DOHH2 (cell line): ENCODE measurements at regions not wholly inside any gene's neighbourhood (a gene's known extent, or its start where the extent isn't known, plus 50 kb on each side); places are given as distances from the start of the nearest gene placed in this dataset.

Experiments
- H3F3A ChIP-seq: fragments of 200-600 bp; sonication (generic), shearing (Covaris generic); 2 replicates; pipeline ENCODE4 v1.6.0; 2016; ENCODE audit warnings: antibody characterized with exemption, mild to moderate bottlenecking; ENCODE audit not compliant: control insufficient read depth, insufficient read depth
- H3K27ac ChIP-seq: fragments of 200-600 bp; sonication (generic); 2 replicates; pipeline ENCODE4 v1.5.1; 2014; ENCODE audit warnings: low read depth, mild to moderate bottlenecking, low read length, moderate library complexity
- H3K27me3 ChIP-seq: fragments of 200-600 bp; sonication (generic); 2 replicates; pipeline ENCODE4 v1.6.1; 2014; ENCODE audit warnings: mild to moderate bottlenecking, low read length, mixed read lengths; ENCODE audit not compliant: control insufficient read depth
- H3K36me3 ChIP-seq: fragments of 200-600 bp; sonication (generic); 2 replicates; pipeline ENCODE4 v1.6.1; 2014; ENCODE audit warnings: mild to moderate bottlenecking, low read length, moderate library complexity, mixed read lengths; ENCODE audit not compliant: control insufficient read depth
- H3K4me1 ChIP-seq: fragments of 200-600 bp; sonication (generic); 2 replicates; pipeline ENCODE4 v1.6.1; 2014; ENCODE audit warnings: mild to moderate bottlenecking, low read length, mixed read lengths; ENCODE audit not compliant: control insufficient read depth
- H3K4me2 ChIP-seq: fragments of 200-600 bp; sonication (generic); 2 replicates; pipeline ENCODE4 v1.6.0; 2014; ENCODE audit warnings: mild to moderate bottlenecking, low read length, moderate library complexity
- H3K4me3 ChIP-seq: fragments of 200-600 bp; sonication (generic); 2 replicates; pipeline ENCODE4 v1.5.1; 2014; ENCODE audit warnings: mild to moderate bottlenecking, low read length, mixed read lengths
- H3K79me2 ChIP-seq: fragments of 200-600 bp; sonication (generic); 2 replicates; pipeline ENCODE4 v1.6.1; 2014; ENCODE audit warnings: mild to moderate bottlenecking, low read length, mixed read lengths; ENCODE audit not compliant: control insufficient read depth
- H3K9me2 ChIP-seq: fragments of 200-600 bp; sonication (generic); replicated peaks from 2 replicates; pipeline ENCODE4 v1.6.1; 2014; ENCODE audit warnings: mild to moderate bottlenecking, low read length, mixed read lengths; ENCODE audit not compliant: control insufficient read depth
- H3K9me3 ChIP-seq: fragments of 200-600 bp; sonication (generic); 2 replicates; pipeline ENCODE4 v1.6.1; 2014; ENCODE audit warnings: antibody characterized with exemption, low read length, mixed read lengths; ENCODE audit not compliant: control insufficient read depth, insufficient read depth
- H4K20me1 ChIP-seq: fragments of 200-600 bp; sonication (generic); 2 replicates; pipeline ENCODE4 v1.6.0; 2014; ENCODE audit warnings: low read depth, mild to moderate bottlenecking, antibody characterized with exemption, low read length, moderate library complexity; ENCODE audit not compliant: control insufficient read depth, insufficient read depth
- EZH2phosphoT487 ChIP-seq: fragments of 200-600 bp; sonication (generic); IDR thresholded peaks from 2 replicates; pipeline ENCODE4 v1.6.1; 2017; ENCODE audit warnings: borderline replicate concordance, mild to moderate bottlenecking, antibody characterized with exemption, low read length, moderate library complexity, mixed read lengths
- TF ChIP-seq, protein P1 (sequence below): fragments of 200-600 bp; sonication (generic); IDR thresholded peaks from one replicate; pipeline ENCODE4 v1.5.1; 2014; ENCODE audit warnings: antibody characterized with exemption, mild to moderate bottlenecking, low read depth, low read length; ENCODE audit not compliant: poor library complexity, severe bottlenecking

DNA sequence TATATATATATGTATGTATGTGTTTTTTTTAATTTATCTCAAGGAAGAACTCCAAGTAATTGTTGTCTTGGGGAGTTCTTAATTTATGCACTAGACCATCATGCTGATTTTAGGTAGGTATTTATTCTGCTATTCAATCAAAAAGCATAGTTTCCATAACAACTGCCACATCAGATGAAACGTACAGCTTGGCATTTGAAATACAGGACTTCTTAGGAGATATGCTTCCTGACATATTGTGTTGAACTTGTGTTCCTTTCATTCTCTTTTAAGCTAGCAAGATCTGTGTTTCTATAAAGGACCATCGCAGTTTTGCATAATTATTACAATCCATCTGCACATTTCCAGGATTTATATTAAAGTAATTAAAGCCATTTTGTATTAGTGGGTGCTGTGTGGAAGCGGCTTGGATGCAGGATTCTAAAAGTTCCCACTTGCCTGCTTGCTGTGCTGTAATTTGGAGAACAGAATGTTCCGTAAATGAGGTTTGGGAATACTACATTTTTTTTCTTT, 343.5 kb upstream of the FANCL start:
- Histone ChIP-seq H3K4me1 (no peaks in the 10 kb centered on the region), H3K4me3 (no peak overlapping the region), H3K4me2 (no peak overlapping the region), H3F3A (no peaks in the 10 kb centered on the region), H3K27me3 (no peaks in the 10 kb centered on the region), H4K20me1 (no peaks in the 10 kb centered on the region), H3K27ac (no peak overlapping the region), H3K9me2 (no peaks in the 10 kb centered on the region), H3K79me2 (no peaks in the 10 kb centered on the region), H3K36me3 (no peaks in the 10 kb centered on the region), H3K9me3 (no peaks in the 10 kb centered on the region)
- TF ChIP-seq, protein P1, sequence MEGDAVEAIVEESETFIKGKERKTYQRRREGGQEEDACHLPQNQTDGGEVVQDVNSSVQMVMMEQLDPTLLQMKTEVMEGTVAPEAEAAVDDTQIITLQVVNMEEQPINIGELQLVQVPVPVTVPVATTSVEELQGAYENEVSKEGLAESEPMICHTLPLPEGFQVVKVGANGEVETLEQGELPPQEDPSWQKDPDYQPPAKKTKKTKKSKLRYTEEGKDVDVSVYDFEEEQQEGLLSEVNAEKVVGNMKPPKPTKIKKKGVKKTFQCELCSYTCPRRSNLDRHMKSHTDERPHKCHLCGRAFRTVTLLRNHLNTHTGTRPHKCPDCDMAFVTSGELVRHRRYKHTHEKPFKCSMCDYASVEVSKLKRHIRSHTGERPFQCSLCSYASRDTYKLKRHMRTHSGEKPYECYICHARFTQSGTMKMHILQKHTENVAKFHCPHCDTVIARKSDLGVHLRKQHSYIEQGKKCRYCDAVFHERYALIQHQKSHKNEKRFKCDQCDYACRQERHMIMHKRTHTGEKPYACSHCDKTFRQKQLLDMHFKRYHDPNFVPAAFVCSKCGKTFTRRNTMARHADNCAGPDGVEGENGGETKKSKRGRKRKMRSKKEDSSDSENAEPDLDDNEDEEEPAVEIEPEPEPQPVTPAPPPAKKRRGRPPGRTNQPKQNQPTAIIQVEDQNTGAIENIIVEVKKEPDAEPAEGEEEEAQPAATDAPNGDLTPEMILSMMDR, result no peak
- no peak for TF ChIP-seq EZH2phosphoT487

DNA sequence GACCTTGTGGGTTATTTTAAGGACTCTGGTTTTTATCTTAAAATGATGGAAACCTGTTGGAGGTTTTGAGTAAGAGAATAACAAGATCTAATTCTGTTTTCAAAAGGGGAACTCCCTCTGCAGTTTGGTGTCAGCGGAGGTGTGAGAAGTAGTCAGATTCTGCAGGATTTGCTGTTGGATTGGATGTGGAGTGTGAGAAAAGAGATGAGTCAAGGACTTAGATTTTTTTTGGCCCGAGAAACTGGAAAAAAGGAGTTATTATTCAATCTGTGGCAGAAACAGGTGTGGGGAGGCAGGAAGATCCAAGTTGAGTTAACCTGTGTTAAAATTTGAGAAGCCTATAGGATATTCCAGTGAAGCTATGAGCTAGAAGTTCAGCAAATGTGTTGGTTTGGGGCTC, 337.2 kb upstream of the FANCL start:
- Histone ChIP-seq H3K36me3 (no peaks in the 10 kb centered on the region), H4K20me1 (no peaks in the 10 kb centered on the region), H3K9me3 (no peaks in the 10 kb centered on the region), H3K4me1 (no peaks in the 10 kb centered on the region), H3K4me2 (no peak overlapping the region), H3K4me3 (no peak overlapping the region), H3K27ac (no peak overlapping the region), H3F3A (no peaks in the 10 kb centered on the region), H3K79me2 (no peaks in the 10 kb centered on the region), H3K9me2 (no peaks in the 10 kb centered on the region), H3K27me3 (no peaks in the 10 kb centered on the region)
- TF ChIP-seq, protein P1, result no peak
- no peak for TF ChIP-seq EZH2phosphoT487

DNA sequence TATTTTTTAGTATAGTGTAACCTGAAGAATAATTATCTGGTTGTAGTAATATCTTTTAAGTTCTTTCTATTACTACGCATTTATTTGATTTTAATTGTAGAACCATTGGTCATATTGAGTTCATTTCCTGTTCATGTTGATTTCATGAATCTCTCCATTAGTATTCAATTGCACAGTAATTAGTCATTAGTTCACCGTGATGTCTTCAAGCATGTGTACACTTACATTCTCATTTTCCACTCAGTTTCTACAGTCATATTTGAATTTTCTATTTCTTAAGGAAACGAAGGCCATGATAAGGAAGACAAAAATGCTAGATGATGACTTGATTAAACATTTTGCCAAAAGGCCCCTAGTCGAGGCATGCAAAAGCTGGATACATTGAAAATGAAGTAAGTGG, 333.7 kb upstream of the FANCL start:
- Histone ChIP-seq H3K36me3 (no peaks in the 10 kb centered on the region), H3K27me3 (no peaks in the 10 kb centered on the region), H3K4me3 (no peak overlapping the region), H3K79me2 (no peaks in the 10 kb centered on the region), H4K20me1 (no peaks in the 10 kb centered on the region), H3K4me2 (no peak overlapping the region), H3K4me1 (peaks cover 5% of the 10 kb centered on the region; the same call in 1 of the 2 replicates), H3K27ac (no peak overlapping the region), H3F3A (no peaks in the 10 kb centered on the region), H3K9me3 (no peaks in the 10 kb centered on the region), H3K9me2 (no peaks in the 10 kb centered on the region)
- no peak for TF ChIP-seq EZH2phosphoT487
- TF ChIP-seq, protein P1, result no peak
